ENCODE measurements at regions not wholly inside any gene's neighbourhood (a gene's known extent, or its start where the extent isn't known, plus 50 kb on each side); places are given as distances from the start of the nearest gene placed in this dataset.
"Not testable (repeated sequence)": the region's sequence is repeated elsewhere in the genome, so short reads cannot be mapped to it uniquely, and the experiment has no call there.

GRCh38 chr16:76716251-76716650, 439.1 kb downstream of the CNTNAP4 start:
- not testable (repeated sequence) for DNase-seq (ENCODE audit: low spot score)

GRCh38 chr16:76724181-76724580, 447.0 kb downstream of the CNTNAP4 start:
- DNase-seq (ENCODE audit: low spot score): no peak

- DNase-seq (ENCODE audit: low spot score): no peak
These were observed 452.3 kb downstream of the CNTNAP4 start for GRCh38 chr16:76729525-76729924.

DNA sequence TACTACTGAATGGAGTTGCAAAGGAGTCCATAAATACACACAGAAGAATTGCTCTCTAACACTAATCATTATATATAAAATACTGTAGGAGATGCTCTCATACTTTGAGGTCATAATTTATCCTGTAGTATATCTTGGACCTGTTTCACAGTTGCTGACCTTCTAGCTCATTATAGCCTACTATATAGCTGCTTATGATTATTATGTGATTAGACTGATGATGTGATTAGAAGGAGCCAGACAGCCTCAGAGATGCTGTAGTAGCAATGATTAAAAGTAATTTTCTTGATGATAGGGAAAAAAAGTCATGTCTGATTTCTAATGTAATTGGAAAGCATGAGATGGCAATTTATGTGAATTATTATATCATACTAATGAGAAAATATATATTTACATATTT, 455.7 kb downstream of the CNTNAP4 start:
- no peak for DNase-seq (ENCODE audit: low spot score)

DNA sequence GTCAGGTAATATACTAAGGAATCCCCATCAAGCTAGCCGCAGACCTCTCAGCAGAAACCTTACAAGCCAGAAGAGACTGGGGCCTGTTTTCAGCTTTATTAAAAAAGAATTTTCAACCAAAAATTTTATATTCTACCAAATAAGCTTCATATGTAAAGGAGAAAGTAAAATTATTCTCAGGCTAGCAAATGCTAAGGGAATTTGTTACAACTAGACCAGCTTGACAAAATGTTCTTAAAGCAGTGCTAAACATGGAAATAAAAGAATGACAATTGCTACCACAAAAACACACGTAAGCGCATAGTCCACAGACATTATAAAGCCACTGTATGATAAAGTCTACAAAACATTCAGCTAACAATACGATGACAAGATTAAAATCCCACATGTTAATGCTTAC, 449.4 kb upstream of the MON1B start:
- DNase-seq (ENCODE audit: low spot score): no peak

DNA sequence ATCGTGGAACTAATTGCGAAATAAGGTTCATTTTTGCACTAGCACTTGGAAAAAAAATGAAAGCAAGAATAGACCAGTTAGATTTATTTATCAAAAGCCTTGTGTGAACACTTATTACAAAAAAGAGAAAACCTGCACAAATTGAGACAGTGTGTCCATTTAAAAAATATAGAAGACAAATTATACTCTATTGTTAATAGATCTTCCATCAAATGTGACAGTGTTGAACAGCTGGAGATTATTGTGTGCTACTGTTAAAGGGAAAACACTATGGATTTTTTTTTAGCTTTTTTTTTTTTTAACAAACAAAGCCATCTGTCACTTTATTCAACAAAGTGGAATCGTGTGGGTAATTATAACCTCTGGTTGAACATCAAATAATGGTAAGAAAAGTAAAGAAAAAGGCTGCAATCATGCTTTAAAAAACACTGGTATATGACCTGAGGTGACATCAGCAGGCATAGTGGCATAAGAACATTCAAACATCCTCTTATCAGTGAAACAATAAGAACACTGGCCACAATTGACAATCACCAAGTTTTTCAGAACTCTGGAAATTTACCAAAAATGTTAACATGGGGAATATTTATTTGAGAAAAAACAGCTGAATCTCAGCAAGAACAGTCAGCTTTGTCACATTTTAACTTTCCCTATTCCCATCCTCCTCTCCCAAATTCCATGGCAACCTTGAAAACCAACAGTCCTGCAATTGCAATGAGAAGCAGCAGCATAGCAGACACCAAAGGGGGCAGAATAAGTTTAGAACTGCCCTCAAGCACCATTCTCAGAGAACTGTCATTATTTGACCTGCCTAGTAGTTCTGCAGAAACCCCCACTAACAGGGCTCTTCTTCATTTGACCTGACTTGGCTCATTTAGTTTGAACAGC, 442.3 kb upstream of the MON1B start:
- DNase-seq (ENCODE audit: low spot score): no peak

- no peak for DNase-seq (ENCODE audit: low spot score)
These were observed 441.1 kb upstream of the MON1B start for GRCh38 chr16:76749780-76750375.

DNA sequence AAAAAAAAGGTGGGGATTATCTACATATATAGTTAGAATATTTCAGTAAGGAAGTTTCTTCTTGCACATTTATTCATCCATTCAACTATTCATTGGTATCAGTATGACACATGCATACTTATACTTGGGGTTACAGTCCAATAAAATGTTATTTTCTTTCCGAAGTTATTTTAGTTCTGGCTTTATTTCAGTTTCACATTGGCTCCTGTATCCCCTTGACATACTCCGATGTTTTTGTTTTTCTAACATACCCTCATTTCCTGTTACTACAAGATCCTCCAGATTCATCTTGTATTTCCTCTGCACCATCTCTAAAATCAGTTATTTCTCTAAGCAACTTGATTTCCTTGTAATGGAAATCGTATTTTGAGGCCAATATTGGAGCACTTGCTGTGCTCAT, 435.5 kb upstream of the MON1B start:
- no peak for DNase-seq (ENCODE audit: low spot score)

GRCh38 chr16:76756423-76756822, 434.6 kb upstream of the MON1B start:
- no peak for DNase-seq (ENCODE audit: low spot score)

- no peak for DNase-seq (ENCODE audit: low spot score)
These were observed 434.0 kb upstream of the MON1B start for GRCh38 chr16:76756951-76757350.

DNA sequence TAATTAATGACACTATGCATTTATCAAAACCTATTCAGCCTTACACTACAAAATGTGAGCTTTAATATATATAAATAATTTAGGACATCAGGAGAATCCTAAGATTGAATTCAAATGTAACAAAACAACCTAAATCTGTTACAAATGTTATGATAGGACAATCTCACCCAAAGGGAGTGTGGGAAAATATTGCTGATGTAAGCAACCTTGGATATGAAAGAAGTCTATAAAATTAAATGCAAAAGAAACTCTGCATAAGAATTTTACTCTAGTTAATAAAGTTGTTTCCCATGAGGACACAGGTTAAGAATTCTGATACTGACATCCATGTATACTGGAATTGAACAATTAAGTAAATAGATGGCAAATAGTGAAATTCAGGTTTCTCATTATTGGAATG, 424.5 kb upstream of the MON1B start:
- no peak for DNase-seq (ENCODE audit: low spot score)

- no peak for DNase-seq (ENCODE audit: low spot score)
These were observed 422.7 kb upstream of the MON1B start for GRCh38 chr16:76768316-76768715.

GRCh38 chr16:76768948-76769347, 422.0 kb upstream of the MON1B start:
- no peak for DNase-seq (ENCODE audit: low spot score)

DNA sequence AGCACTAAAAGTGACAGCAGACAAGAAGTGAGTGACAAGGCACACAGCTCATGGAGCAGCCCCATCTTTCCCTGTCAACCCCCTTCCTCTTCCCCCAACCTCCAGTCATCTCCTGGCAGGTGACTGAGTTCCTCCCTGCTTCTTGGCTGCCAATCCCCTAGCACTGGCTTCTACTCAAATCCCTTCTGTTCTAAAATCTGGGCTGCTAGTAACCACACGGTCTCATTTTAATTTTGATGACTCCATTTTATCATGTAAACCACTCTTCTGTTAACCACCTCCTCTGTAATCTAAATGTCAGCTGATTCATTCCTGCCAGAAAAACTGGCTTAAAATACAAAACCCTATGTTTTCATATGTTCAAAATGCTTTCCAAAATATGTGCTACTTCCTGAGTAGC, 419.8 kb upstream of the MON1B start:
- no peak for DNase-seq (ENCODE audit: low spot score)

GRCh38 chr16:76777721-76778465, 413.1 kb upstream of the MON1B start:
- no peak for DNase-seq (ENCODE audit: low spot score)

GRCh38 chr16:76780556-76780955, 410.4 kb upstream of the MON1B start:
- DNase-seq (ENCODE audit: low spot score): no peak

DNA sequence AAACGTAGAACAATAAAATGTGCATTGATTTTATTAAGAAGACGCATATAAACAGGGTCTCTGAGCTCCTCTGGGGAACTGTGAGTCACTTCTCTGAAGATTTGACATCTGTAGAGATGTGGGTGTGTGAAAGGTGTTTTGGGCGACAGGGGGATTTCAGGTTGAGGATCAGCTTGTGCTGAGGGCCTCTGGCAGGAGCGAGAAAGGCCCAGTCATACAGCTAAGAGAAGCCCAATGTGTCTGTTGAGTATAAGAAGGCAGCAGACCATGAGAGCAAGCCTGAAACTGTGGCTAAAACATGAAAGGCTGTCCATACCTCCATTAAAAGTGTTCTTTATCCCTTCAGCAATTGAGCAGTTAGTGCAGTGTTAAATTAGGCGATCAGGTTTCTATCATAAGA, 406.5 kb upstream of the MON1B start:
- no peak for DNase-seq (ENCODE audit: low spot score)

DNA sequence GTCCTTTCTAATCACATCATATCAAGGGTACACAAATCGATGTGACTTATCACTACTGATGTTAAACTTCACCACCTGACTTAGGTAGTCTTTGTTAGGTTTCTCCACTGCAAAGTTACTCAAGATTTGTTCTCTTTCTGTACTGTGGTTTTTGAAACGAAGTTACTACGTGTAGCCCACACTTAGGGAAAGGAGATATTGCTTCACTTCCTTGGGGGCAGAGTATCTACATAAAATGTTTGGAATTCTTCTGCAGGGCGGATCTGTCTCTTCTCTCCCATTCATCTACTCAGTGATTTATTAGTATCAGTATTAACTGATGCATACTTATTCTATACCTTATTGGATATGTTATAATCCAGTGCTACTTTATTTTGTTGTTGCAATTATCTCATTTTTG, 403.6 kb upstream of the MON1B start:
- DNase-seq (ENCODE audit: low spot score): no peak

GRCh38 chr16:76791151-76791550, 399.8 kb upstream of the MON1B start:
- no peak for DNase-seq (ENCODE audit: low spot score)

DNA sequence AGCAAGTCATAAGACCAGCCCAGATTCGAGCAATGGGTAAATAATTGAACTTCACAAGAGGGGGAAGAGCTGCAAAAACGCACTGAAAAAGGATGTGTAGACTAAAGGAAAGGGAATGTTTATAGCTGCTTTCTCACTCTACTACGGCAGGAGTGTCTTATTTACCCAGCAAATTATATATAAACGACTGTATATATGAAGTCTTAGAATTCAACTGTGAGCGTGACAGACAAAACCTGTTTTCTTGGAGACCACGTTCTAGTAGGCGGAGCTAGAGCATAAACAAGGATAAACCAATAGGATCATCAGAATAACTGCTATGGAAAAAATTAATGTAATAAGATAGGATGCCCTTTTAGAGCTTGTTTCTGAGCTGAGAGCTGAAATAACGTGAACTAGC, 394.6 kb upstream of the MON1B start:
- no peak for DNase-seq (ENCODE audit: low spot score)

DNA sequence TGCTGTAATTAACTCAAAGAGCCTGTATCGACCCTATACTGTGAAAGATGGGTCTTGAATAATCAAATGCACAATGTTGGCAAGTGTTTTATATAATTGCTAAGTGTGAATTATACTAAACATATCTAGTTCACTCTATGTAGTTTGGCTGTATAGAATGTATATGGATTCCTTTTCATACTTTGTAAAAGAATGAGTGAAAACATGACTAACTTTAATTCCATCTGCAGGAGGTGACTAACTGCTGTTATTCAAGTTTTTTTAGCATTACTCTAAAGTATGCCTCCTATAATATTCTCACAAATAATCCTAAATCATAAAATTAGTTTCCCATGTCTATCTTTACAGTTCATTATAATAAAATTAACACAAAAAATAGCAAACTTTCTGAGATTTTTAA, 394.0 kb upstream of the MON1B start:
- DNase-seq (ENCODE audit: low spot score): no peak

DNA sequence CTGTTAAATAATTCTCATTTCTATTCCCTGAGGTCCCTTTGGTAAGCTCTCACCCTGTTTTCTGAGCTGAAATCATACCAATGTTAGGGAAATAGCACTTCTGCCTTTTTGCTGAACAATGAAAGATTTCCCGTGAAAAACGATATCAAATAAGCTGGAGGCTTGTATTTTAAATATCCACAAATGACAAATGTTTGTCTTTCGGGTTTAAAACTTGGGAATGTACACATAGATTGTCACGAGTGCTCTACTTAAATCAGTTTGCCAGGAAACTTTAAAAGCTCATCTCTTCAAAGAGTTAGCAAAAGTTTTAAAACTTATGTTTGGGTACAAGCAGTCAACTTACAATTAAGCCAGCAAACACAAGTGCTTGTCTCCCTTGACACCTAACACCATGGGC, 393.5 kb upstream of the MON1B start:
- no peak for DNase-seq (ENCODE audit: low spot score)

DNA sequence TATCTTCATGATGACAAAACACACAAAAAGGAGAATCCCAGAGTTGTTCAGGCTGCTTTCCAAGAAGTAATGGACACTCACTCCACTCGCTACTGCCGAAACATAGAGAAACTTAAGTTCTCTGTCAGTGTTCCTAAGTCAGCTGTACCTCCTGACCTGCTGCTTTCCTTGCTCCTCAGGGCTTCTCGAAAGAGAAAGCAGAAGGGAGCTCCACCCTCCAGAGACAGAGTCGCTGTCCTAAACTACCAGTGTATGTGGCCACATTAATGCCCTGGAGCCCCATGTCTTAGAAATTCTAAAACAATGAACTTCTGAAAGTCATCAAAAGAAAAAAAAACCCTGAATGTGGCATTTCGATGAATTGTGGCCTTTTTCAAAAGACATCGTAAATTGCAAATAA, 390.8 kb upstream of the MON1B start:
- no peak for DNase-seq (ENCODE audit: low spot score)

All from putamen (tissue), 1 donor.